T-cell (primary cell): ENCODE measurements at regions not wholly inside any gene's neighbourhood (a gene's known extent, or its start where the extent isn't known, plus 50 kb on each side); places are given as distances from the start of the nearest gene placed in this dataset.

Experiments used
- ATAC-seq, 4 experiments: fragments of 200-7000 bp in 3 of 4; fragments of 150-1000 bp in 1 of 4; cut with Tn5 transposase; replicated peaks in 1 of 4; 1 replicate in 3 of 4; 2 replicates in 1 of 4; pipeline ENCODE4 v1.10.0; 2021; ENCODE audit warnings: moderate library complexity in 3 of 4, mild to moderate bottlenecking in 2 of 4, moderate number of reproducible peaks in 1 of 4
- CTCF ChIA-PET, 2 donors: fragments of 300-600 bp; sonication (Branson Sonifier 250); formaldehyde crosslinking; loops; one replicate each; lab custom pipeline; 2022; ENCODE audit warnings: antibody characterized with exemption in 2 of 2; lab: Charles Lee
- POLR2A ChIA-PET, 2 donors: fragments of 300-600 bp; sonication (Branson Sonifier 250); formaldehyde crosslinking; loops; one replicate each; lab custom pipeline; 2022; ENCODE audit warnings: antibody characterized with exemption in 2 of 2; lab: Charles Lee
- DNase-seq, 35 experiments: peaks; one replicate each; pipeline versions ENCODE4 v3.0.0 to v3.0.0-alpha.2; 2013 to 2023
- H3K27ac ChIP-seq: one replicate; pipeline ENCODE4 v1.5.1; 2013; ENCODE audit warnings: low read length
- H3K27me3 ChIP-seq, 2 experiments: replicated peaks in 1 of 2; 1 replicate in 1 of 2; 2 replicates in 1 of 2; pipeline versions ENCODE4 v1.6.1 to v1.7.0; 2013; ENCODE audit warnings: low read length in 1 of 2, mixed read lengths in 1 of 2; ENCODE audit not compliant: control insufficient read depth in 2 of 2, insufficient read depth in 2 of 2; ENCODE audit errors: extremely low read depth in 1 of 2
- H3K36me3 ChIP-seq, 2 donors: 1 replicate in 1 of 2; 2 replicates in 1 of 2; pipeline versions ENCODE4 v1.6.1 to v1.7.0; 2013; ENCODE audit warnings: low read length in 1 of 2; ENCODE audit not compliant: control insufficient read depth in 2 of 2, insufficient read depth in 1 of 2; ENCODE audit errors: extremely low read depth in 1 of 2
- H3K4me1 ChIP-seq, 2 experiments: 1 replicate in 1 of 2; 2 replicates in 1 of 2; pipeline versions ENCODE4 v1.6.1 to v1.7.0; 2013; ENCODE audit warnings: low read length in 2 of 2, mixed read lengths in 1 of 2; ENCODE audit not compliant: insufficient read depth in 2 of 2, control insufficient read depth in 1 of 2; ENCODE audit errors: extremely low read depth in 1 of 2
- H3K4me3 ChIP-seq, 2 donors: 1 replicate in 1 of 2; 2 replicates in 1 of 2; pipeline versions ENCODE4 v1.5.1 to v1.7.0; 2013; ENCODE audit warnings: mild to moderate bottlenecking in 2 of 2, low read length in 1 of 2, moderate library complexity in 1 of 2; ENCODE audit not compliant: control insufficient read depth in 1 of 2; ENCODE audit errors: extremely low read depth in 1 of 2
- H3K9me3 ChIP-seq: 2 replicates; pipeline ENCODE4 v1.7.0; 2013
- H3K27ac Mint-ChIP-seq, 2 donors: one replicate each; pipeline ENCODE4 v1.8.0; 2020 to 2021; ENCODE audit warnings: mild to moderate bottlenecking in 2 of 2, mixed read lengths in 2 of 2
- H3K27me3 Mint-ChIP-seq, 2 donors: one replicate each; pipeline ENCODE4 v1.8.0; 2021 to 2022; ENCODE audit warnings: mixed read lengths in 2 of 2
- H3K36me3 Mint-ChIP-seq: one replicate; pipeline ENCODE4 v1.8.0; 2021; ENCODE audit warnings: mixed read lengths
- H3K4me1 Mint-ChIP-seq, 3 donors: one replicate each; pipeline ENCODE4 v1.8.0; 2020 to 2022; ENCODE audit warnings: mixed read lengths in 3 of 3, mild to moderate bottlenecking in 1 of 3
- H3K4me3 Mint-ChIP-seq, 3 donors: one replicate each; pipeline ENCODE4 v1.8.0; 2020 to 2022; ENCODE audit warnings: mild to moderate bottlenecking in 3 of 3, mixed read lengths in 3 of 3, moderate library complexity in 3 of 3
- H3K9me3 Mint-ChIP-seq, 3 donors: one replicate each; pipeline ENCODE4 v1.8.0; 2020 to 2022; ENCODE audit warnings: mixed read lengths in 3 of 3
- WGBS: methylation state at CpG from one replicate; pipeline ENCODE4 v1.1.5; 2013; ENCODE audit warnings: missing lambda C conversion rate; ENCODE audit not compliant: insufficient coverage; 5-methylcytosine and 5-hydroxymethylcytosine counted together

DNA sequence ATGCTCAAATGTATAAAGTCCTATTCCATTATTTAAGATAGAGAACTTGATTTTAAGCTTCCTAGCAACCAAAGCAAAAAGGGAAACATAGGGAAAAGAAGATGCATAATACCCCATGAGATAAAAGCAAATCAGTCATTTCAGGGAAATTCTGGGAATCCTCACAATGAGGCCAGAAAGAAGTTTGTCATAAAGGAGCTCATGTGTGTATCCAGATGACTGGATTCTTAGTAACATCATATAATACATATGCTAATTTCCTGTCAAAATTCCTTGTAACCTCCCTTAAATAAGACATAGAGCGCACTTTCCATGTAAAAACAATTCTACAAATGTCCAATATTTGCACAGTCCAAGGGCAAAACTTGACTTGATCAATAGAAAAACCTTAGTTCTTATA is 411.0 kb upstream of the WWC1 start:
- no CpG with 5 or more reads among the region's 1 CpG for WGBS
- ATAC-seq = no peak
- Mint-ChIP-seq H3K36me3 (no peaks in the 10 kb centered on the region), H3K27me3 (no peaks in the 10 kb centered on the region), H3K27ac (no peak overlapping the region), H3K4me3 (no peak overlapping the region), H3K4me1 (no peaks in the 10 kb centered on the region), H3K9me3 (peaks cover 2 to 34% (median 3%) of the 10 kb centered on the region in 3 donors)
- ChIA-PET POLR2A (no interaction called here), CTCF (no interaction called here)
- H3K4me1 ChIP-seq = no peaks in the 10 kb centered on the region
- no peak for DNase-seq
- no peak overlapping the region for H3K27ac ChIP-seq
- H3K36me3 ChIP-seq = no peaks in the 10 kb centered on the region
- H3K27me3 ChIP-seq = no peaks in the 10 kb centered on the region
- no peaks in the 10 kb centered on the region for H3K9me3 ChIP-seq
- no peak overlapping the region for H3K4me3 ChIP-seq

GRCh38 chr5:167881041-167881440 is 410.4 kb upstream of the WWC1 start:
- no peaks in the 10 kb centered on the region for H3K4me1 ChIP-seq
- ChIA-PET POLR2A (no interaction called here), CTCF (no interaction called here)
- DNase-seq = no peak
- no peak overlapping the region for H3K27ac ChIP-seq
- Mint-ChIP-seq H3K27ac (no peak overlapping the region), H3K4me1 (no peaks in the 10 kb centered on the region), H3K9me3 (peaks cover 2 to 32% (median 3%) of the 10 kb centered on the region in 3 donors), H3K27me3 (no peaks in the 10 kb centered on the region), H3K36me3 (no peaks in the 10 kb centered on the region), H3K4me3 (no peak overlapping the region)
- H3K36me3 ChIP-seq = no peaks in the 10 kb centered on the region
- no peak for ATAC-seq
- no peaks in the 10 kb centered on the region for H3K9me3 ChIP-seq
- no peak overlapping the region for H3K4me3 ChIP-seq
- no CpG with 5 or more reads among the region's 1 CpG for WGBS
- no peaks in the 10 kb centered on the region for H3K27me3 ChIP-seq

GRCh38 chr5:167886196-167886595 is 405.2 kb upstream of the WWC1 start:
- Mint-ChIP-seq H3K27ac (no peak overlapping the region), H3K36me3 (no peaks in the 10 kb centered on the region), H3K9me3 (peaks cover 2 to 14% (median 13%) of the 10 kb centered on the region in 3 donors), H3K4me3 (no peak overlapping the region), H3K27me3 (no peaks in the 10 kb centered on the region), H3K4me1 (no peaks in the 10 kb centered on the region)
- H3K27ac ChIP-seq = no peak overlapping the region
- no peak for ATAC-seq
- CTCF ChIA-PET = no interaction called here
- H3K36me3 ChIP-seq = no peaks in the 10 kb centered on the region
- H3K27me3 ChIP-seq = no peaks in the 10 kb centered on the region
- H3K4me3 ChIP-seq = no peak overlapping the region
- no peaks in the 10 kb centered on the region for H3K9me3 ChIP-seq
- no CpG with 5 or more reads among the region's 1 CpG for WGBS
- no peaks in the 10 kb centered on the region for H3K4me1 ChIP-seq
- POLR2A ChIA-PET = interaction anchor here in 1 of 2 donors (0.8 kb wide), 1 partner anchor 9 kb away, joined by 3 read pairs; no protein-coding TSS in a partner anchor
- no peak for DNase-seq

DNA sequence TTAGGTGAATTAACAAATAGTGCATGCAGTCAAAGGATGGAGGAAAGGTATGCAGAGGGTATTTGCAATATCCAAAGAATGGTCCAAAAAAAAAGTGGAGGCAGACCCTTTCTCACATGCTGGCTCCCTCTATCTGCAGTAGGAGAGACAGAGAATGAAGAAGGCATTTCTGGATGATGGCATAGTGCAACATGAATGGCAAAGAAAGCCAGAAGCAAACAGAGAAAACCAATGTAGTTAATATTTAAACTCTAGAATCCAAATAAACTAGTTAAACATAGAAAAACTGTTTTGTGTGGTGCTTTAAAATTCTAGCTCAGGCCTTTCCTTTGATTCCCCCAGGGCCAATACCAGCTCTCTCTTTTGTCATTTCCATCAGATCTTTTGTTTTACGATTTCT is 403.1 kb upstream of the WWC1 start:
- H3K36me3 Mint-ChIP-seq = no peaks in the 10 kb centered on the region
- Histone ChIP-seq H3K27me3 (no peaks in the 10 kb centered on the region), H3K36me3 (no peaks in the 10 kb centered on the region), H3K9me3 (no peaks in the 10 kb centered on the region), H3K4me3 (no peak overlapping the region), H3K4me1 (no peaks in the 10 kb centered on the region), H3K27ac (no peak overlapping the region)
- ATAC-seq (no peak), DNase-seq (no peak)
- WGBS = no CpG with 5 or more reads among the region's 1 CpG
- H3K9me3 Mint-ChIP-seq = peaks cover 2 to 11% (median 10%) of the 10 kb centered on the region in 3 donors
- CTCF ChIA-PET = no interaction called here
- no peak overlapping the region for H3K27ac Mint-ChIP-seq
- no peaks in the 10 kb centered on the region for H3K4me1 Mint-ChIP-seq
- POLR2A ChIA-PET = no interaction called here
- H3K27me3 Mint-ChIP-seq = no peaks in the 10 kb centered on the region
- H3K4me3 Mint-ChIP-seq = no peak overlapping the region

DNA sequence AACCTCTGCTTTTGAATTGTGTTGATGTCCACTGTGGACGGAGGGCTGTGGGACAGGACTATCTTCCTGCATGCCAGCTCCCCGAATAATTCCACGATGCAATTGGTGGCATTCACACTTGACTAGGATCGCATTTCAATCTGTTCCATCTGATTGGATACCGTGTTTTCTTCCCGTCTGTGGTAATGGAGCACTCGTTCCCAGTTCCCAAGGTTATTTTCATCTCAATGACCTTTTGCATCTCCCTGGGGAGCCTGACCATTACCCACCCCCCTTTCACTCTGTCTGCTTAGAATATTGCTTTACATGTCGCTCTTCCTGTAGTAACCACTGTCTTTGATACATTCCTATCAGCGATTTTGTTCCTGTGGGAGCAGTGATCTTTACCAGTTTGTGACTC is 402.2 kb upstream of the WWC1 start:
- Mint-ChIP-seq H3K4me3 (no peak overlapping the region), H3K36me3 (no peaks in the 10 kb centered on the region), H3K9me3 (peaks cover under 1 to 11% (median 9%) of the 10 kb centered on the region in 3 donors), H3K4me1 (no peaks in the 10 kb centered on the region), H3K27me3 (no peaks in the 10 kb centered on the region), H3K27ac (no peak overlapping the region)
- Histone ChIP-seq H3K4me3 (no peak overlapping the region), H3K27me3 (no peaks in the 10 kb centered on the region), H3K36me3 (no peaks in the 10 kb centered on the region), H3K9me3 (no peaks in the 10 kb centered on the region), H3K27ac (no peak overlapping the region), H3K4me1 (no peaks in the 10 kb centered on the region)
- ChIA-PET CTCF (no interaction called here), POLR2A (no interaction called here)
- 82% methylated on average over 8 of the region's 9 CpGs for WGBS
- DNase-seq (no peak), ATAC-seq (no peak)

- Mint-ChIP-seq H3K27ac (no peak overlapping the region), H3K9me3 (peaks cover 0 to 11% (median 11%) of the 10 kb centered on the region in 3 donors), H3K36me3 (no peaks in the 10 kb centered on the region), H3K4me1 (no peaks in the 10 kb centered on the region), H3K27me3 (no peaks in the 10 kb centered on the region), H3K4me3 (no peak overlapping the region)
- ATAC-seq = no peak
- H3K9me3 ChIP-seq = no peaks in the 10 kb centered on the region
- H3K4me3 ChIP-seq = no peak overlapping the region
- no CpG with 5 or more reads among the region's 3 CpGs for WGBS
- no peaks in the 10 kb centered on the region for H3K36me3 ChIP-seq
- DNase-seq = no peak
- CTCF ChIA-PET = no interaction called here
- no peaks in the 10 kb centered on the region for H3K4me1 ChIP-seq
- H3K27me3 ChIP-seq = no peaks in the 10 kb centered on the region
- POLR2A ChIA-PET = no interaction called here
- H3K27ac ChIP-seq = no peak overlapping the region
Measured at GRCh38 chr5:167892352-167893115, 398.9 kb upstream of the WWC1 start.
